Uterus (tissue), 3 donors: ENCODE measurements at regions not wholly inside any gene's neighbourhood (a gene's known extent, or its start where the extent isn't known, plus 50 kb on each side); places are given as distances from the start of the nearest gene placed in this dataset.

Experiments used
- DNase-seq, 2 donors: peaks; one replicate each; pipeline ENCODE4 v3.0.0-alpha.2; 2019 to 2020
- H3K27ac ChIP-seq, 2 donors: fragments of 200-600 bp; sonication (generic); 1 replicate in 1 of 2; 2 replicates in 1 of 2; pipeline ENCODE4 v1.5.1; 2016 to 2018
- H3K27me3 ChIP-seq, 2 donors: fragments of 200-600 bp; sonication (generic); one replicate each; pipeline ENCODE4 v1.5.1; 2018 to 2019; ENCODE audit warnings: control low read depth in 1 of 2
- H3K36me3 ChIP-seq, 2 donors: fragments of 200-600 bp; sonication (generic); one replicate each; pipeline ENCODE4 v1.5.1; 2019; ENCODE audit warnings: control low read depth in 1 of 2
- H3K4me1 ChIP-seq, 2 donors: fragments of 200-600 bp; sonication (generic); one replicate each; pipeline ENCODE4 v1.5.1; 2018 to 2019; ENCODE audit warnings: control low read depth in 1 of 2
- H3K4me3 ChIP-seq, 2 donors: fragments of 200-600 bp; sonication (generic); 1 replicate in 1 of 2; 2 replicates in 1 of 2; pipeline ENCODE4 v1.5.1; 2018 to 2019; ENCODE audit warnings: mild to moderate bottlenecking in 1 of 2
- H3K9me3 ChIP-seq, 2 donors: fragments of 200-600 bp; sonication (generic); one replicate each; pipeline ENCODE4 v1.5.1; 2019; ENCODE audit warnings: control low read depth in 1 of 2
- CTCF ChIP-seq, 4 experiments: fragments of 200-600 bp in 2 of 4; fragments of 450-650 bp in 2 of 4; sonication (generic) in 2 of 4; IDR thresholded peaks; one replicate each; pipeline ENCODE4 v1.5.1; 2016 to 2019; ENCODE audit warnings: antibody characterized with exemption in 4 of 4, mild to moderate bottlenecking in 2 of 4, moderate library complexity in 1 of 4
- POLR2A ChIP-seq, 2 donors: fragments of 450-650 bp; IDR thresholded peaks; one replicate each; pipeline ENCODE4 v1.6.1; 2016; ENCODE audit warnings: antibody characterized with exemption in 2 of 2, mild to moderate bottlenecking in 1 of 2, moderate library complexity in 1 of 2
- intact Hi-C: fragments of 100-400 bp; cut with DNase I; formaldehyde crosslinking; loops from one replicate; pipeline ENCODE4 v1.15.1; 2023; ENCODE audit warnings: low total_unique reads
- donor health status: DM: yes; HTN: yes; CAD: no.

GRCh38 chr2:104904889-104905288 lies 51.0 kb downstream of the POU3F3 start:
- intact Hi-C loops = no loop called here
- no peaks in the 10 kb centered on the region for H3K9me3 ChIP-seq
- H3K27me3 ChIP-seq = peaks cover 0 to 4% of the 10 kb centered on the region in 2 donors
- no peak for DNase-seq
- no peaks in the 10 kb centered on the region for H3K36me3 ChIP-seq
- no peaks in the 10 kb centered on the region for H3K4me1 ChIP-seq
- no peak overlapping the region for H3K4me3 ChIP-seq
- TF ChIP-seq CTCF (IDR thresholded peaks at IDR 0.05) (no peak), POLR2A (IDR thresholded peaks at IDR 0.05) (no peak)
- H3K27ac ChIP-seq = no peak overlapping the region

- Histone ChIP-seq H3K27me3 (no peaks in the 10 kb centered on the region), H3K4me1 (no peaks in the 10 kb centered on the region), H3K4me3 (no peak overlapping the region), H3K36me3 (no peaks in the 10 kb centered on the region), H3K27ac (no peak overlapping the region), H3K9me3 (no peaks in the 10 kb centered on the region)
- TF ChIP-seq CTCF (IDR thresholded peaks at IDR 0.05) (no peak), POLR2A (IDR thresholded peaks at IDR 0.05) (no peak)
- intact Hi-C loops = no loop called here
- DNase-seq = no peak
Measured at GRCh38 chr2:104909317-104909716, 55.4 kb downstream of the POU3F3 start.

- intact Hi-C loops = no loop called here
- H3K9me3 ChIP-seq = no peaks in the 10 kb centered on the region
- H3K36me3 ChIP-seq = no peaks in the 10 kb centered on the region
- H3K27ac ChIP-seq = no peak overlapping the region
- DNase-seq = no peak
- H3K27me3 ChIP-seq = no peaks in the 10 kb centered on the region
- no peak overlapping the region for H3K4me3 ChIP-seq
- TF ChIP-seq POLR2A (IDR thresholded peaks at IDR 0.05) (no peak), CTCF (IDR thresholded peaks at IDR 0.05) (no peak)
- no peaks in the 10 kb centered on the region for H3K4me1 ChIP-seq
Measured at GRCh38 chr2:104914509-104914908, 60.6 kb downstream of the POU3F3 start.

- Histone ChIP-seq H3K27ac (no peak overlapping the region), H3K9me3 (no peaks in the 10 kb centered on the region), H3K27me3 (no peaks in the 10 kb centered on the region), H3K4me3 (no peak overlapping the region), H3K4me1 (no peaks in the 10 kb centered on the region), H3K36me3 (no peaks in the 10 kb centered on the region)
- TF ChIP-seq CTCF (IDR thresholded peaks at IDR 0.05) (no peak), POLR2A (IDR thresholded peaks at IDR 0.05) (no peak)
- intact Hi-C loops = no loop called here
- DNase-seq = no peak
Measured at GRCh38 chr2:104915107-104915793, 61.3 kb downstream of the POU3F3 start.

GRCh38 chr2:104919127-104919526 lies 65.2 kb downstream of the POU3F3 start:
- intact Hi-C loops = no loop called here
- Histone ChIP-seq H3K4me3 (no peak overlapping the region), H3K9me3 (no peaks in the 10 kb centered on the region), H3K4me1 (no peaks in the 10 kb centered on the region), H3K27me3 (no peaks in the 10 kb centered on the region), H3K36me3 (no peaks in the 10 kb centered on the region), H3K27ac (no peak overlapping the region)
- DNase-seq = no peak
- TF ChIP-seq POLR2A (IDR thresholded peaks at IDR 0.05) = no peak
- no peak for TF ChIP-seq CTCF (IDR thresholded peaks at IDR 0.05)
